ENCODE measurements at regions not wholly inside any gene's neighbourhood (a gene's known extent, or its start where the extent isn't known, plus 50 kb on each side); places are given as distances from the start of the nearest gene placed in this dataset.

GRCh38 chr13:47484548-47484947 lies 516.5 kb downstream of the SUCLA2 start:
- no peak for DNase-seq (ENCODE audit: low spot score)
- Histone ChIP-seq H3K4me3 (ENCODE audit: low read depth in 1 of 3, low read length in 3 of 3) (no peak overlapping the region), H3K9me3 (ENCODE audit: control insufficient read depth in 4 of 4, low read length in 3 of 4) (no peaks in the 10 kb centered on the region), H3K27me3 (ENCODE audit: control insufficient read depth in 4 of 4, insufficient read depth in 4 of 4, low read length in 3 of 4) (no peaks in the 10 kb centered on the region), H3K4me1 (ENCODE audit: control insufficient read depth in 4 of 4, insufficient read depth in 4 of 4, low read length in 3 of 4) (peaks cover 0 to 2% (median under 1%) of the 10 kb centered on the region in 4 donors), H3K36me3 (ENCODE audit: control insufficient read depth in 4 of 4, insufficient read depth in 3 of 4, low read depth in 1 of 4, low read length in 3 of 4) (no peaks in the 10 kb centered on the region), H3K27ac (ENCODE audit: low read depth in 1 of 2, low read length in 2 of 2) (no peak overlapping the region), H3K9ac (ENCODE audit: low read depth in 1 of 2, low read length in 2 of 2) (no peak overlapping the region)
- 58% methylated on average over 3 of the region's 3 CpGs for WGBS
- TF ChIP-seq SP1 (IDR thresholded peaks at IDR 0.05) (no peak), MAX (IDR thresholded peaks at IDR 0.05) (no peak), TAF1 (conservative IDR thresholded peaks at IDR 0.05) (no peak), RAD21 (IDR thresholded peaks at IDR 0.05) (no peak), NR2F2 (IDR thresholded peaks at IDR 0.05) (no peak), HNF4A (conservative IDR thresholded peaks at IDR 0.05) (no peak), ATF3 (IDR thresholded peaks at IDR 0.05) (no peak), YY1 (IDR thresholded peaks at IDR 0.05) (no peak), FOXA1 (IDR thresholded peaks at IDR 0.05) (no peak)

GRCh38 chr13:47481536-47481935 lies 519.5 kb downstream of the SUCLA2 start:
- Histone ChIP-seq H3K9ac (ENCODE audit: low read depth in 1 of 2, low read length in 2 of 2) (no peak overlapping the region), H3K9me3 (ENCODE audit: control insufficient read depth in 4 of 4, low read length in 3 of 4) (no peaks in the 10 kb centered on the region), H3K36me3 (ENCODE audit: control insufficient read depth in 4 of 4, insufficient read depth in 3 of 4, low read depth in 1 of 4, low read length in 3 of 4) (no peaks in the 10 kb centered on the region), H3K27me3 (ENCODE audit: control insufficient read depth in 4 of 4, insufficient read depth in 4 of 4, low read length in 3 of 4) (no peaks in the 10 kb centered on the region), H3K4me3 (ENCODE audit: low read depth in 1 of 3, low read length in 3 of 3) (no peak overlapping the region), H3K4me1 (ENCODE audit: control insufficient read depth in 4 of 4, insufficient read depth in 4 of 4, low read length in 3 of 4) (peaks cover 0 to 11% (median 5%) of the 10 kb centered on the region in 4 donors), H3K27ac (ENCODE audit: low read depth in 1 of 2, low read length in 2 of 2) (no peak overlapping the region)
- no peak for DNase-seq (ENCODE audit: low spot score)
- TF ChIP-seq FOXA2 (IDR thresholded peaks at IDR 0.05), result no peak
- TF ChIP-seq HNF4G (IDR thresholded peaks at IDR 0.05), result no peak
- no peak for TF ChIP-seq JUND (IDR thresholded peaks at IDR 0.05)
- no peak for TF ChIP-seq ZBTB33 (IDR thresholded peaks at IDR 0.05)
- TF ChIP-seq ATF3 (IDR thresholded peaks at IDR 0.05), result no peak

- Histone ChIP-seq H3K27me3 (ENCODE audit: control insufficient read depth in 4 of 4, insufficient read depth in 4 of 4, low read length in 3 of 4) (no peaks in the 10 kb centered on the region), H3K9me3 (ENCODE audit: control insufficient read depth in 4 of 4, low read length in 3 of 4) (no peaks in the 10 kb centered on the region), H3K4me3 (ENCODE audit: low read depth in 1 of 3, low read length in 3 of 3) (no peak overlapping the region), H3K36me3 (ENCODE audit: control insufficient read depth in 4 of 4, insufficient read depth in 3 of 4, low read depth in 1 of 4, low read length in 3 of 4) (no peaks in the 10 kb centered on the region), H3K9ac (ENCODE audit: low read depth in 1 of 2, low read length in 2 of 2) (no peak overlapping the region), H3K27ac (ENCODE audit: low read depth in 1 of 2, low read length in 2 of 2) (no peak overlapping the region), H3K4me1 (ENCODE audit: control insufficient read depth in 4 of 4, insufficient read depth in 4 of 4, low read length in 3 of 4) (peaks cover 0 to 11% (median 5%) of the 10 kb centered on the region in 4 donors)
- WGBS, result 73% methylated on average over 3 of the region's 3 CpGs
- TF ChIP-seq NR2F2 (IDR thresholded peaks at IDR 0.05) (no peak), HNF4G (IDR thresholded peaks at IDR 0.05) (no peak), EGR1 (IDR thresholded peaks at IDR 0.05; ENCODE audit: low read depth in 2 of 2) (no peak), FOXA2 (IDR thresholded peaks at IDR 0.05) (no peak), GABPA (IDR thresholded peaks at IDR 0.05 in 1 of 2, conservative IDR thresholded peaks at IDR 0.05 in 1 of 2) (no peak), CTCF (IDR thresholded peaks at IDR 0.05; ENCODE audit: low read depth, low read length, missing input control) (no peak), FOXA1 (IDR thresholded peaks at IDR 0.05) (no peak), RAD21 (IDR thresholded peaks at IDR 0.05) (no peak), SP1 (IDR thresholded peaks at IDR 0.05) (no peak), TAF1 (conservative IDR thresholded peaks at IDR 0.05) (no peak), ATF3 (IDR thresholded peaks at IDR 0.05) (no peak), REST (IDR thresholded peaks at IDR 0.05) (no peak), YY1 (IDR thresholded peaks at IDR 0.05) (no peak), HNF4A (conservative IDR thresholded peaks at IDR 0.05) (no peak), MAX (IDR thresholded peaks at IDR 0.05) (no peak), JUND (IDR thresholded peaks at IDR 0.05) (no peak)
- DNase-seq (ENCODE audit: low spot score), result no peak
Observed at GRCh38 chr13:47480951-47481350, 520.1 kb downstream of the SUCLA2 start.
